ENCODE measurements at regions not wholly inside any gene's neighbourhood (a gene's known extent, or its start where the extent isn't known, plus 50 kb on each side); places are given as distances from the start of the nearest gene placed in this dataset.

- TF ChIP-seq CTCF (IDR thresholded peaks at IDR 0.05; ENCODE audit: control extremely low read depth in 1 of 3, insufficient read depth in 1 of 3, low read depth in 1 of 3, low read length in 3 of 3), result no peak
Measured at GRCh38 chr9:80041821-80042220, 470.1 kb downstream of the TLE4 start (continued).
